DND-41 (cell line): ENCODE measurements at regions not wholly inside any gene's neighbourhood (a gene's known extent, or its start where the extent isn't known, plus 50 kb on each side); places are given as distances from the start of the nearest gene placed in this dataset.

Experiments
- ATAC-seq: fragments of 200-7000 bp; cut with Tn5 transposase; 3 replicates; pipeline ENCODE4 v1.9.1; 2021; ENCODE audit warnings: low read depth; ENCODE audit not compliant: insufficient read depth
- DNase-seq: peaks from one replicate; pipeline ENCODE4 v3.0.0-alpha.2; 2020
- H2AFZ ChIP-seq: 2 replicates; pipeline ENCODE4 v1.6.0; 2012; ENCODE audit warnings: low read depth, low read length
- H3K27ac ChIP-seq: 2 replicates; pipeline ENCODE4 v1.5.1; 2012; ENCODE audit warnings: low read length, inconsistent platforms
- H3K27me3 ChIP-seq: fragments of 200-600 bp; sonication (generic); 2 replicates; pipeline ENCODE4 v1.6.0; 2012; ENCODE audit warnings: low read length, mild to moderate bottlenecking, inconsistent platforms; ENCODE audit not compliant: insufficient read depth, poor library complexity
- H3K36me3 ChIP-seq: 2 replicates; pipeline ENCODE4 v1.5.1; 2012; ENCODE audit warnings: low read length, inconsistent platforms; ENCODE audit not compliant: insufficient read depth
- H3K4me1 ChIP-seq: 2 replicates; pipeline ENCODE4 v1.5.1; 2012; ENCODE audit warnings: mild to moderate bottlenecking, low read length; ENCODE audit not compliant: insufficient read depth
- H3K4me2 ChIP-seq: 2 replicates; pipeline ENCODE4 v1.6.0; 2012; ENCODE audit warnings: mild to moderate bottlenecking, moderate library complexity, low read length, inconsistent platforms; ENCODE audit not compliant: insufficient read depth
- H3K4me3 ChIP-seq, 2 experiments: fragments of 200-600 bp in 1 of 2; shearing (Covaris generic) in 1 of 2; 2 replicates each; pipeline ENCODE4 v1.5.1; 2012 to 2016; ENCODE audit warnings: inconsistent platforms in 2 of 2, low read length in 2 of 2, mild to moderate bottlenecking in 2 of 2, low read depth in 1 of 2, moderate library complexity in 1 of 2
- H3K79me2 ChIP-seq: 2 replicates; pipeline ENCODE4 v1.6.0; 2012; ENCODE audit warnings: low read length, inconsistent platforms; ENCODE audit not compliant: insufficient read depth
- H3K9ac ChIP-seq: 2 replicates; pipeline ENCODE4 v1.6.0; 2012; ENCODE audit warnings: low read depth, mild to moderate bottlenecking, inconsistent platforms, low read length, moderate library complexity
- H3K9me3 ChIP-seq: 2 replicates; pipeline ENCODE4 v1.5.1; 2012; ENCODE audit warnings: low read length, moderate library complexity, mild to moderate bottlenecking, inconsistent platforms; ENCODE audit not compliant: insufficient read depth, severe bottlenecking
- H4K20me1 ChIP-seq: 2 replicates; pipeline ENCODE4 v1.6.0; 2012; ENCODE audit warnings: low read length; ENCODE audit not compliant: insufficient read depth
- EZH2 ChIP-seq: IDR thresholded peaks from 3 replicates; pipeline ENCODE4 v1.6.1; 2012; ENCODE audit warnings: borderline replicate concordance, low read depth, mild to moderate bottlenecking, moderate library complexity, low read length, inconsistent platforms; ENCODE audit not compliant: severe bottlenecking
- TF ChIP-seq, protein P1 (sequence below): IDR thresholded peaks from 2 replicates; pipeline ENCODE4 v1.5.1; 2012; ENCODE audit warnings: borderline replicate concordance, low read length, moderate library complexity, mild to moderate bottlenecking; ENCODE audit not compliant: poor library complexity, severe bottlenecking; ENCODE audit errors: extremely low read depth

DNA sequence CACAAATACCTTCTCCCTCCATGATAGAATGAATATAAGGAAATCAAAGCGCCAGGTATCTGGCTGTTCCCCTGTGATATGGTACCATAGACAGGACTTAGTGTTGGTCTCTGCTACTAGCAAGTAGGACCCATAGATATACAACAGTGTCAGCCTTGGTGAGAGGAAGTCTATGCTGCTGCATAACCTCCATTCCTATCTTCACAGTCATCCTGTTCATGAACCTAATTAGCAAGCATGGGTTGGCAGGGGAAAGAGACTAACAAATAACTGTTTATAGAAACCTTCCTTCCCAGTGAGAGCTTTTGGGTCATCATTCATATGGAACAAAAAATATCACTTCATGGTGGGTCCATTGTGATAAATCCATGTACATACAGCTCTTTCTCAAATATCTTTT lies 188.9 kb upstream of the FAM98A start:
- DNase-seq: no peak
- Histone ChIP-seq H3K9ac (no peak overlapping the region), H3K4me3 (no peak overlapping the region), H3K36me3 (no peaks in the 10 kb centered on the region), H3K9me3 (no peaks in the 10 kb centered on the region), H3K79me2 (no peaks in the 10 kb centered on the region), H2AFZ (no peak overlapping the region), H3K27ac (no peak overlapping the region), H3K27me3 (no peaks in the 10 kb centered on the region), H3K4me2 (no peak overlapping the region), H3K4me1 (no peaks in the 10 kb centered on the region), H4K20me1 (no peaks in the 10 kb centered on the region)
- TF ChIP-seq, protein P1, sequence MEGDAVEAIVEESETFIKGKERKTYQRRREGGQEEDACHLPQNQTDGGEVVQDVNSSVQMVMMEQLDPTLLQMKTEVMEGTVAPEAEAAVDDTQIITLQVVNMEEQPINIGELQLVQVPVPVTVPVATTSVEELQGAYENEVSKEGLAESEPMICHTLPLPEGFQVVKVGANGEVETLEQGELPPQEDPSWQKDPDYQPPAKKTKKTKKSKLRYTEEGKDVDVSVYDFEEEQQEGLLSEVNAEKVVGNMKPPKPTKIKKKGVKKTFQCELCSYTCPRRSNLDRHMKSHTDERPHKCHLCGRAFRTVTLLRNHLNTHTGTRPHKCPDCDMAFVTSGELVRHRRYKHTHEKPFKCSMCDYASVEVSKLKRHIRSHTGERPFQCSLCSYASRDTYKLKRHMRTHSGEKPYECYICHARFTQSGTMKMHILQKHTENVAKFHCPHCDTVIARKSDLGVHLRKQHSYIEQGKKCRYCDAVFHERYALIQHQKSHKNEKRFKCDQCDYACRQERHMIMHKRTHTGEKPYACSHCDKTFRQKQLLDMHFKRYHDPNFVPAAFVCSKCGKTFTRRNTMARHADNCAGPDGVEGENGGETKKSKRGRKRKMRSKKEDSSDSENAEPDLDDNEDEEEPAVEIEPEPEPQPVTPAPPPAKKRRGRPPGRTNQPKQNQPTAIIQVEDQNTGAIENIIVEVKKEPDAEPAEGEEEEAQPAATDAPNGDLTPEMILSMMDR: no peak
- ATAC-seq: no peak

DNA sequence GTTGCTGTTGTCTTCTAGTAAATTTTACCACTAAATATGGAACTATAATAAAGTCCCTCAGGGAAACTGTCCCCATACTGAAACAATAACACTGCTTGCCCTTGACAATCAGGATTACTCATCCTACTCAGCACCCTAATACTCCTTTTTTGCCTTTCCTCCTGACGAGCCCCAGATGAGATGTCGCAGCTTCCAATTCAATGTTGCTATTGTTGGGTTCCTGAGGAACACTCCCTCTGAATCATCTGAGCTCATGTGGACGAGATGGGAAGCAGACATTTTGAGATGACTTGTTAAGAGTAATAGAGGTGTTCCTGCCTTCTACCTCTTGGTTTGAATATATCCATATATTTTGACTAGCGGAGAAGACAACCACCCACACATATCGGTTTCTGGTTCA lies 187.8 kb upstream of the FAM98A start:
- H3K4me1 ChIP-seq: no peaks in the 10 kb centered on the region
- DNase-seq (no peak), ATAC-seq (no peak)
- TF ChIP-seq, protein P1: no peak
- TF ChIP-seq EZH2: no peak
- H3K27ac ChIP-seq: no peak overlapping the region
- no peaks in the 10 kb centered on the region for H3K36me3 ChIP-seq
- H2AFZ ChIP-seq: no peak overlapping the region
- H3K4me2 ChIP-seq: no peak overlapping the region
- H3K4me3 ChIP-seq: no peak overlapping the region
- H4K20me1 ChIP-seq: no peaks in the 10 kb centered on the region
- H3K79me2 ChIP-seq: no peaks in the 10 kb centered on the region
- no peak overlapping the region for H3K9ac ChIP-seq
- no peaks in the 10 kb centered on the region for H3K9me3 ChIP-seq
- H3K27me3 ChIP-seq: no peaks in the 10 kb centered on the region

DNA sequence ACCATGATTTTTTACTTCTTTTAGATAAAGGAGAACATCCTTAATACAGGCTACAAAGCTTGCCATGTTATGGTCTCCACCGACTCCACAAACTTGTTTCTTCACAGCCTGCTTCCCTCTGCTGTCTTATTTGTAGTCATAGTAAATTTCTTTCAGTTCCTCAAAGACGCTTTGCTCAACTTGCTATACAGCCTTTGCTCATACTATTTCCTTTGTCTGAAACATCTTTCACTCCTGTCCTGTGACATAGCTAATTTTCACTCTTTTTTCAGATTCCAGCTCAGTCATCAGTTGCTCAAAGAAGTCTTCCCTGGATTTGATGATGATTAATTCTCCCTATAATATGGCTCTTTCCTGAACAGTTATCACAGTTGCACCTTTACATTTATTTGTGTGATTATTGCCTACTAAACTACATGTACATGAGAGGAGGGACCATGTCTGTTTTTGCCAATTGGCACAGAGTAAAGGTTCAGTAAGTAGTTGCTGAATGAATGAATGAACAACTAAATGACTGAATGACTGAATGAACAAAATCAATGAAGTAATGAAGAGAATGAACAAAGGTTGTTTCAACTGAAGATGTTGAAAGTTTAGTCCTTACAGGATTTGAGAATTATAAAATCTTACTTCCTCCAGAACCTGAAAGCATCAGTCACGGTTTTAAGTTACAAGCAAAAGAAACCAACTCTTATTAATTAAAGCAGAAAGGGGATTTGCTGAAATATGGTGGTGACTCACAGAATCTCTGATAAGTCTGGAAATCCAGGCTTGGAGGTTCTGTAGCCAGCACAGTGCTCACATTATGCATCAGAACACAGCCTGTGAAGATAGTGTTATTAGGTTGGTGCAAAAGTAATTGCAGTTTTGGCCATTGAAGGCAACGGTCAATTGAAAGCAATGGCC lies 186.4 kb upstream of the FAM98A start:
- Histone ChIP-seq H3K9me3 (no peaks in the 10 kb centered on the region), H3K36me3 (no peaks in the 10 kb centered on the region), H3K4me1 (no peaks in the 10 kb centered on the region), H3K4me2 (no peak overlapping the region), H3K27me3 (no peaks in the 10 kb centered on the region), H2AFZ (no peak overlapping the region), H3K79me2 (no peaks in the 10 kb centered on the region), H3K9ac (no peak overlapping the region), H3K27ac (no peak overlapping the region), H3K4me3 (no peak overlapping the region), H4K20me1 (no peaks in the 10 kb centered on the region)
- no peak for TF ChIP-seq EZH2
- TF ChIP-seq, protein P1: no peak
- DNase-seq (no peak), ATAC-seq (no peak)
